ENCODE measurements at regions not wholly inside any gene's neighbourhood (a gene's known extent, or its start where the extent isn't known, plus 50 kb on each side); places are given as distances from the start of the nearest gene placed in this dataset.

GRCh38 chr6:150686566-150686965 lies 86.9 kb downstream of the PLEKHG1 start:
- TF ChIP-seq EZH2 (IDR thresholded peaks at IDR 0.05; ENCODE audit: borderline replicate concordance, low read length) (no peak), CTCF (IDR thresholded peaks at IDR 0.05; ENCODE audit: low read length) (no peak)
